ENCODE measurements at regions not wholly inside any gene's neighbourhood (a gene's known extent, or its start where the extent isn't known, plus 50 kb on each side); places are given as distances from the start of the nearest gene placed in this dataset.

- intact Hi-C loops (cut with micrococcal nuclease), result no loop called here
- Histone ChIP-seq H3K4me3 (ENCODE audit: low read length in 2 of 2) (no peak overlapping the region), H3K4me1 (ENCODE audit: insufficient read depth, low read length) (no peaks in the 10 kb centered on the region), H3K27ac (ENCODE audit: low read depth, low read length) (no peak overlapping the region), H3K27me3 (ENCODE audit: insufficient read depth, low read length) (no peaks in the 10 kb centered on the region), H3K36me3 (ENCODE audit: insufficient read depth, low read length) (no peaks in the 10 kb centered on the region), H3K9me3 (ENCODE audit: control insufficient read depth in 1 of 2, low read length in 2 of 2) (no peaks in the 10 kb centered on the region)
- DNase-seq, result no peak
- H3K4me3 Mint-ChIP-seq, result no peak overlapping the region
- H3K4me1 Mint-ChIP-seq, result no peaks in the 10 kb centered on the region
- peaks cover 1 to 7% of the 10 kb centered on the region in 2 donors for H3K27me3 Mint-ChIP-seq
- H3K27ac Mint-ChIP-seq, result no peak overlapping the region
- ChIA-PET CTCF (ENCODE audit: partially characterized antibody) (interaction anchor here (0.8 kb wide), 1 partner anchor 10 kb away, joined by 3 read pairs; no protein-coding TSS in a partner anchor), POLR2A (ENCODE audit: partially characterized antibody) (no interaction called here)
- H3K9me3 Mint-ChIP-seq, result no peaks in the 10 kb centered on the region
- no peaks in the 10 kb centered on the region for H3K36me3 Mint-ChIP-seq
Measured at GRCh38 chr2:18398833-18399232, 161.6 kb downstream of the RDH14 start.

- Mint-ChIP-seq H3K27ac (no peak overlapping the region), H3K36me3 (no peaks in the 10 kb centered on the region), H3K27me3 (peaks cover 1 to 5% of the 10 kb centered on the region in 2 donors), H3K4me3 (no peak overlapping the region), H3K9me3 (no peaks in the 10 kb centered on the region), H3K4me1 (no peaks in the 10 kb centered on the region)
- Histone ChIP-seq H3K9me3 (ENCODE audit: control insufficient read depth in 1 of 2, low read length in 2 of 2) (no peaks in the 10 kb centered on the region), H3K36me3 (ENCODE audit: insufficient read depth, low read length) (no peaks in the 10 kb centered on the region), H3K4me3 (ENCODE audit: low read length in 2 of 2) (no peak overlapping the region), H3K27ac (ENCODE audit: low read depth, low read length) (no peak overlapping the region), H3K4me1 (ENCODE audit: insufficient read depth, low read length) (no peaks in the 10 kb centered on the region), H3K27me3 (ENCODE audit: insufficient read depth, low read length) (no peaks in the 10 kb centered on the region)
- intact Hi-C loops (cut with micrococcal nuclease), result no loop called here
- ChIA-PET POLR2A (ENCODE audit: partially characterized antibody) (no interaction called here), CTCF (ENCODE audit: partially characterized antibody) (interaction anchor here (1.2 kb wide), 1 partner anchor 10 kb away, joined by 3 read pairs; no protein-coding TSS in a partner anchor)
- no peak for DNase-seq
Measured at GRCh38 chr2:18396329-18397010, 164.0 kb downstream of the RDH14 start.

GRCh38 chr2:18395555-18395954 is 164.9 kb downstream of the RDH14 start:
- Mint-ChIP-seq H3K9me3 (no peaks in the 10 kb centered on the region), H3K27ac (no peak overlapping the region), H3K27me3 (peaks cover 1 to 5% of the 10 kb centered on the region in 2 donors), H3K4me1 (no peaks in the 10 kb centered on the region), H3K36me3 (no peaks in the 10 kb centered on the region), H3K4me3 (no peak overlapping the region)
- DNase-seq, result no peak
- Histone ChIP-seq H3K9me3 (ENCODE audit: control insufficient read depth in 1 of 2, low read length in 2 of 2) (no peaks in the 10 kb centered on the region), H3K4me1 (ENCODE audit: insufficient read depth, low read length) (no peaks in the 10 kb centered on the region), H3K4me3 (ENCODE audit: low read length in 2 of 2) (no peak overlapping the region), H3K27me3 (ENCODE audit: insufficient read depth, low read length) (no peaks in the 10 kb centered on the region), H3K36me3 (ENCODE audit: insufficient read depth, low read length) (no peaks in the 10 kb centered on the region), H3K27ac (ENCODE audit: low read depth, low read length) (no peak overlapping the region)
- intact Hi-C loops (cut with micrococcal nuclease), result no loop called here
- CTCF ChIA-PET (ENCODE audit: partially characterized antibody), result no interaction called here
- POLR2A ChIA-PET (ENCODE audit: partially characterized antibody), result no interaction called here

GRCh38 chr2:18387441-18388206 is 172.8 kb downstream of the RDH14 start:
- Histone ChIP-seq H3K9me3 (ENCODE audit: control insufficient read depth in 1 of 2, low read length in 2 of 2) (no peaks in the 10 kb centered on the region), H3K4me1 (ENCODE audit: insufficient read depth, low read length) (no peaks in the 10 kb centered on the region), H3K27me3 (ENCODE audit: insufficient read depth, low read length) (no peaks in the 10 kb centered on the region), H3K4me3 (ENCODE audit: low read length in 2 of 2) (no peak overlapping the region), H3K36me3 (ENCODE audit: insufficient read depth, low read length) (no peaks in the 10 kb centered on the region), H3K27ac (ENCODE audit: low read depth, low read length) (no peak overlapping the region)
- Mint-ChIP-seq H3K27me3 (peaks cover 2 to 3% of the 10 kb centered on the region in 2 donors), H3K4me3 (no peak overlapping the region), H3K27ac (no peak overlapping the region), H3K9me3 (no peaks in the 10 kb centered on the region), H3K36me3 (no peaks in the 10 kb centered on the region), H3K4me1 (peaks cover 0 to 2% (median 0%) of the 10 kb centered on the region in 4 donors)
- intact Hi-C loops (cut with micrococcal nuclease), result loop anchor here (1.0 kb wide), 1 partner anchor 1476 kb away; no protein-coding TSS in a partner anchor
- POLR2A ChIA-PET (ENCODE audit: partially characterized antibody), result no interaction called here
- CTCF ChIA-PET (ENCODE audit: partially characterized antibody), result interaction anchor here (0.9 to 8.5 kb wide), 10 partner anchors 9 to 1479 kb away, joined by 3 to 69 read pairs (median 4); no protein-coding TSS in a partner anchor
- DNase-seq, result peak; percentile 41 to 52 (median 50)

GRCh38 chr2:18384242-18384641 is 176.2 kb downstream of the RDH14 start:
- no peak for DNase-seq
- Mint-ChIP-seq H3K27ac (no peak overlapping the region), H3K27me3 (peaks cover 10 to 11% of the 10 kb centered on the region in 2 donors), H3K9me3 (no peaks in the 10 kb centered on the region), H3K4me3 (no peak overlapping the region), H3K36me3 (no peaks in the 10 kb centered on the region), H3K4me1 (peaks cover 0 to 2% (median 0%) of the 10 kb centered on the region in 4 donors)
- Histone ChIP-seq H3K9me3 (ENCODE audit: control insufficient read depth in 1 of 2, low read length in 2 of 2) (no peaks in the 10 kb centered on the region), H3K36me3 (ENCODE audit: insufficient read depth, low read length) (no peaks in the 10 kb centered on the region), H3K27ac (ENCODE audit: low read depth, low read length) (no peak overlapping the region), H3K4me3 (ENCODE audit: low read length in 2 of 2) (no peak overlapping the region), H3K27me3 (ENCODE audit: insufficient read depth, low read length) (no peaks in the 10 kb centered on the region), H3K4me1 (ENCODE audit: insufficient read depth, low read length) (no peaks in the 10 kb centered on the region)
- POLR2A ChIA-PET (ENCODE audit: partially characterized antibody), result no interaction called here
- CTCF ChIA-PET (ENCODE audit: partially characterized antibody), result interaction anchor here (0.8 to 1.3 kb wide), 2 partner anchors 11 to 16 kb away, joined by 3 to 6 read pairs; no protein-coding TSS in a partner anchor
- intact Hi-C loops (cut with micrococcal nuclease), result no loop called here

GRCh38 chr2:18381386-18381785 is 179.1 kb downstream of the RDH14 start:
- ChIA-PET POLR2A (ENCODE audit: partially characterized antibody) (no interaction called here), CTCF (ENCODE audit: partially characterized antibody) (interaction anchor here (1.2 to 7.0 kb wide), 2 partner anchors 9 to 10 kb away, joined by 6 to 69 read pairs; no protein-coding TSS in a partner anchor)
- Histone ChIP-seq H3K4me3 (ENCODE audit: low read length in 2 of 2) (no peak overlapping the region), H3K36me3 (ENCODE audit: insufficient read depth, low read length) (no peaks in the 10 kb centered on the region), H3K27ac (ENCODE audit: low read depth, low read length) (no peak overlapping the region), H3K9me3 (ENCODE audit: control insufficient read depth in 1 of 2, low read length in 2 of 2) (no peaks in the 10 kb centered on the region), H3K4me1 (ENCODE audit: insufficient read depth, low read length) (no peaks in the 10 kb centered on the region), H3K27me3 (ENCODE audit: insufficient read depth, low read length) (no peaks in the 10 kb centered on the region)
- DNase-seq, result no peak
- intact Hi-C loops (cut with micrococcal nuclease), result no loop called here
- Mint-ChIP-seq H3K27me3 (peaks cover 10 to 18% of the 10 kb centered on the region in 2 donors), H3K4me3 (no peak overlapping the region), H3K27ac (no peak overlapping the region), H3K9me3 (no peaks in the 10 kb centered on the region), H3K4me1 (no peaks in the 10 kb centered on the region), H3K36me3 (no peaks in the 10 kb centered on the region)

- intact Hi-C loops (cut with micrococcal nuclease), result no loop called here
- Histone ChIP-seq H3K27me3 (ENCODE audit: insufficient read depth, low read length) (no peaks in the 10 kb centered on the region), H3K4me3 (ENCODE audit: low read length in 2 of 2) (no peak overlapping the region), H3K9me3 (ENCODE audit: control insufficient read depth in 1 of 2, low read length in 2 of 2) (no peaks in the 10 kb centered on the region), H3K4me1 (ENCODE audit: insufficient read depth, low read length) (no peaks in the 10 kb centered on the region), H3K36me3 (ENCODE audit: insufficient read depth, low read length) (no peaks in the 10 kb centered on the region), H3K27ac (ENCODE audit: low read depth, low read length) (no peak overlapping the region)
- H3K4me1 Mint-ChIP-seq, result no peaks in the 10 kb centered on the region
- no peaks in the 10 kb centered on the region for H3K9me3 Mint-ChIP-seq
- ChIA-PET CTCF (ENCODE audit: partially characterized antibody) (interaction anchor here (7.0 kb wide), 1 partner anchor 10 kb away, joined by 69 read pairs; no protein-coding TSS in a partner anchor), POLR2A (ENCODE audit: partially characterized antibody) (no interaction called here)
- no peak overlapping the region for H3K27ac Mint-ChIP-seq
- H3K27me3 Mint-ChIP-seq, result peaks cover 10 to 18% of the 10 kb centered on the region in 2 donors
- H3K36me3 Mint-ChIP-seq, result no peaks in the 10 kb centered on the region
- DNase-seq, result no peak
- H3K4me3 Mint-ChIP-seq, result no peak overlapping the region
Measured at GRCh38 chr2:18380321-18380720, 180.1 kb downstream of the RDH14 start.
